Inflammatory macrophage treated with lipopolysaccharide for 1 hour (primary cell): ENCODE measurements at regions not wholly inside any gene's neighbourhood (a gene's known extent, or its start where the extent isn't known, plus 50 kb on each side); places are given as distances from the start of the nearest gene placed in this dataset.
"Not testable (repeated sequence)": the region's sequence is repeated elsewhere in the genome, so short reads cannot be mapped to it uniquely, and the experiment has no call there.

ENCODE experiments used
- DNase-seq, 2 donors: peaks; one replicate each; pipeline ENCODE4 v3.0.0-alpha.2; 2020 to 2022

DNA sequence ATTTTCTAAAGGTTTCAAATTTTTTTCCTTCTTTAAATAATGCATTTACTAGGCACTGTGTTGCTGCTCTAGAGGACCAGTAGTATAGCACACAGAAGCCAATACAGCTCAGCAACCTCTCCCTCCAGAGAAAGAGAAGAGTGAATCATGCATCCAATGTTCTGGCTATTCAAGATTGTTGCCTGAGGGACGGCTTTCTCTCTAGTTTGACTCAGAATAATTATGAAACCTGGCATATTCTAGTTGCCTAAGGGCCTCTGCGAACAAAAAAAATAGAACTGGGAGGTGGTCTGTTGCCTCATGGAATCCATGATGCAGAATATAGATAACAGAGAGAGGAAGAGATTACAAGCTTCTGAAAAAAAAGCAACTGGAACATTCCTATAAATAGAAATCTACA lies 1233.3 kb upstream of the PABPC4L start:
- no peak for DNase-seq

DNA sequence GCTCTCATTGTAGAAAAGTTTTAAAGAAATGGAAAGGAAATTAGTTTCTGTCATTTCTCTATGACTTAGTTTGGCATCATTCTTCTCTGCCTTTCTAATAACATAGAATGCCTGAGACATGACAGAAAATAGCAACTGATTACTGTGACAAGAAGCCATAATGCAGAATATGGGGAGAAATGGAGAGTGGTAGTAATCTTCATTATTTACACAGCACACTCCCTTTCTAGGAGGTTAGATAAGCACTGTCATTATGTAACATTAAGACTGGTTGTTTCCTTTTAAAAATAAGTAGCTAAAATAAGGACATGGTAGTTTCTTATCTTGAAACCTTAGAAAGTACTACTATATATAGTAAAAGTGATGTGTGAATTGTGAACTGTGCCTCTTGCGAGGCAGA lies 1227.9 kb upstream of the PABPC4L start:
- DNase-seq = no peak

DNA sequence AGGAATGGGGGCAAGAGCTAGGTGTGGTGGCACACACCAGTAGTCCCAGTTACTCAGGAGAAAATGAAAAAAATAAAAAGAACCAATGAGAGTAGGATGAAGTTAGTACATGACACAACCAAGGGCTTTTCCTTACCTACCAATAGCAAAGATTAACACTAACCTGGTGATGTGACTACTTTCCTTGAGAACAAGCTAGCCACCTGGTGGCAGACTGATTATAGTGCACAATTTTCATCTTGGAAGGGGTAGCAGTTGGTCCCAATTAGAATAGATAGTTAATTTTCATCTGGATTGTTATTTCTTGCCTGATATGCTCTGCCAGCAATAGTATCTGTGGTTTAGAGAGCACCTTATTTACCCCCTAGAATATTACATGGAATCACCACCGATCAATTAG lies 1216.8 kb upstream of the PABPC4L start:
- no peak for DNase-seq

DNA sequence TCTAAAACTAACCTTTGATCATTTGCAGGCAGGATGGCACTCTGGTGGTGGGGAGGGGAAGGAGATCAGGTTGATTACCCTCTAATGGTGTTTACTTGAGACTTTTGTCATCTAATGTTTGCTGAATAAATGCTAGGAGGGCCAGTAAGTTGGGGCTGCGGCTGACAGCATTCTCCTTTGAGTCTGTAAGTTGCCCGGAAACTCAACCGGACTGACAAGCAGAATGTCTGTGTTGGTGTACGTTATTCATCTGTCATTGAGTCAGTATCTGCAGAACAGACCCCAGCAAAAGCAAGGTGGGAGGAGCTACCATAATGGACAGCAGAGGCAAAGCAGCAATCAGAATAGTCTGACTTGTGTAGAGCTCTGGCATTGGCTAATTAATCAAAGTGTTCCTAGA lies 1210.6 kb upstream of the PABPC4L start:
- no peak for DNase-seq

DNA sequence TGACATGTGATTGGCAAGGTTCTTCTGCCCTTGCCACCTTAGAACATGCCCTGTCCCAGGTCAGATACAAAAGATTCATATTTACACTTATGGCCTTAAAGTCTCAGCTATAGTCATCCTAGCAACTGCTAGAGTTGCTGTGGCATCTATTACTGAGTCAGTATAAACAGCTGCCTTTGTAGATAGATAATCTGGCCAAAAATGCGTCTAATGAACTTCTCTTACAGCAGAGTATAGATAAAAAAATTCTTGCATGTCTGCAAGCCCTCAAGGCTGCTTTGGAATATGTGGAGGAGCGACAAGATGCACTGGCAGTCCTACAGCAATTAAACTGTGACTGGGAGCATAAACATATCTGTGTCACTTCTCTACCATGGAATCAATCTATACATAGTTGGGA lies 1209.7 kb upstream of the PABPC4L start:
- DNase-seq = no peak

DNA sequence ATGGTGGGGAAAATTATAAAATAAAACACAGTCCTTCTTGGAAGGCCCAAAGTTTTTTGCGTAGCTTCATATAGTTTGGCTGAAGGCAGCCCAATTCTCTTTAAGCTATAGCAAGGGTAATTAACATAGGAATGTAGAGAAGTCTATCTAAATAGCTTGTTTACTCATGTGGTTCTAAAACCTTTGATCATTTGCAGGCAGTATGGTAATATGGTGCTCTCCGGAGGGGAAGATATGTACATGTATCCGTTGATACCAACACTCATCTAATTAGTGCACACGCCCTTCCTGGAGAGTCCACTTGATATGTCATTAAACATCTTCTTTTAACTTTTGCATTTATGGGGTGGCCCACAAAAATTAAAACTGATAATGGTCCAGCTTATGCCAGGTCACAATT lies 1207.7 kb upstream of the PABPC4L start:
- not testable (repeated sequence) for DNase-seq

DNA sequence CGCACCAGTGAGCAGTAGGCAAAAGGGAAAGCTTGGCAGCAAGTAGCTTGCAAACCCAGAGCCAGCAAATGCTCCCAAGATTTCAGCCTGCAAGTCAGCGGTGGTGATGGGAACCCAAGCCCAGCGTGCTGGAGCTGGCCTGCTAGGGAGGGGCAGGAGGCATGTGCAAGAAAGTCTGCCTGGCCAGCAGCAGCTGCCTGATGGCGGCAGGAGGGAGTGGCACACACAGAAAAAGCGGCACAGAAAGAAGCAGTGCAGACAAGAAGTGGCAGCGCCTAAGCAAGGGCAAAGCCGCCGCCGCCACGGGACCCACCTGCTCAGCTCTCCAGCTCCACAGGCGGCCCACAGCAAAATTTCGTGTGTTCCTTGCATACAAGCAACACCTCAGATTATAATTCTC lies 1206.5 kb upstream of the PABPC4L start:
- DNase-seq = no peak

DNA sequence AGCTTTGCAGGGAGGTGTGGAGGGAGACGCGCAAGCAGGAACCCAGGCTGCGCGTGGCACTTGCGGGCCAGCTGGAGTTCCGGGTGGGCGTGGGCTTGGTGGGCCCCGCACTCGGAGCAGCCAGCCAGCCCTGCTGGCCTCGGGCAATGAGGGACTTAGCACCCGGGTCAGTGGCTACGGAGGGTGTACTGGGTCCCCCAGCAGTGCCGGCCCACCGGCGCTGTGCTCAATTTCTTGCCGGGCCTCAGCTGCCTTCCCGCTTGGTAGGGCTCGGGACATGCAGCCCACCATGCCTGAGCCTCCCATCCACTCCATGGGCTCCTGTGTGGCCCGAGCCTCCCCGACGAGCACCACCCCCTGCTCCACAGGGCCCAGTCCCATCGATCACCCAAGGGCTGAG lies 1205.0 kb upstream of the PABPC4L start:
- not testable (repeated sequence) for DNase-seq

DNA sequence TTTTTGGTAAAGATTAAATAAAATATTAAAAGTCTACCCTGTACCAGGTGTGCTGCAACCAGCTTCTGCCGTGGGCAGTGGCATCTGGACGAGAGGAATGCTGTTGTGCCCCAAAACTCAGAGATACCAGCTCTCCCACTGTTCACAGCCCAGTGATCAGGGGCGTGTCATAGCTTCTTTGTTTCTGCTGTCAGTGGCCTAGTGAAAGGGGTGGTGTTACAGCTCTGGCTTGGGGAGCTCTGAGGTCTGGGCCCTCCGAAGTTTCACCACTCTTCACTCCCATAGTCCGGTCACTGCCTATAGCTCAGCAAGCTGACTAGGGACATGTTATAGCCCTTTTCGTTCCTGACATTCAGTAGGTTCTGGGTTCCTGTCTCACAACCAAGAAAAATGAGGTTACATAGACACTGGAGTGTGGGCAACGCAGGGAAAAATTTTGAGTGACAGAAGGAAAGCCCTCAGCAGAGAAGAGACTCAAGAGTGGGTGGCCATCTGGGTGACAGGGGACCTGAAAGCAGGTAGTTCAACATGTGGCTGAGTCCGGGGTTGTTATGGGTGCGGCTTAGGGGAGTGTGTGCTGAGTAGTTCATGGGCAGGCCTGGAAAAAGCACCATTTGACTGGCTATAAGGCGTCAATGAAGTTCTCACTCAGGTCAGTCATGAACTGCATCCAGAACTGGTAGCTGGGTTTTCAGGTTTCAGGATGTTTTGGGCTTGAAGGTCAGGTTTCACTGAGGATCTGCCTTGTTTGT lies 1184.4 kb upstream of the PABPC4L start:
- no peak for DNase-seq

DNA sequence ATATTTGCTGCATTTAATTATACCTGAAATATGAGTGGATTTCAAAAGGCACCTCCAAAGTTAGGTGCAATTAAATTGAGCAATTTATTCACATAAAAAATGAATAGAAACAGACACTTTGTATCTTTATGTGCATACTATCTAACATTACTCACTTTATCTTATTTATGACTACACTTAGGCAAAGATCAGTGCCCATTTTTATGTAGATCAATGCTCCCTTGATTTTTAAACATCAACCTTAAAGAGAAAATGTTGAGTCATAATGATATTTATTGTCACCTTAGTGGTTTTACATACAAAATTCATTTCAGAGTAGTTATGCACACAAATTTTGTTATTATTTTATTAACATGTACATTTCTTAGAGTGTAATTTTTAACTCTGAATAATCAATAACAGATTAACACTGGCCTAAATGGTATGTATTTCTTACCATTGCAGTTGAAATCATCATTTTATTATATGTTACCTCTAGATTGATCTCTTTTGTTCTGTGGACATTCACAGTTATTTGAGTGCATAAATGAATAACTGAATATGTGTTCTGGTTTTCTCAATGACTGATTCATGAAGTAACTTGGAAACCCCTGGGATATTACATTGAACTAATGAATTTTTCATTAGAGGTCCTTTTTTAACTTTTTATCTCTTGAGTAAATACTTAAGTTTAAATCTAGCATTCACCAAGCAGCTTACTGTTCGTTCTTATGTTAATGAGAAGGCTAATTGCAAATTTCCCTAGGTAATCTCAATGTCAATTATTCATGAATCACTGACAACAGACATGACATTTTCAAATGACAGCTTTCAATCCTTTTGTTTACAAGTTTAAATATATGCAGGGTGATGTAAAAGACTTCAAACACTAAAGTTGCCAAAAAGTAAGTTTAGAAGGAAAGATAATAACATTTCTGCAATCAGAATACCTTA lies 1182.0 kb upstream of the PABPC4L start:
- no peak for DNase-seq

DNA sequence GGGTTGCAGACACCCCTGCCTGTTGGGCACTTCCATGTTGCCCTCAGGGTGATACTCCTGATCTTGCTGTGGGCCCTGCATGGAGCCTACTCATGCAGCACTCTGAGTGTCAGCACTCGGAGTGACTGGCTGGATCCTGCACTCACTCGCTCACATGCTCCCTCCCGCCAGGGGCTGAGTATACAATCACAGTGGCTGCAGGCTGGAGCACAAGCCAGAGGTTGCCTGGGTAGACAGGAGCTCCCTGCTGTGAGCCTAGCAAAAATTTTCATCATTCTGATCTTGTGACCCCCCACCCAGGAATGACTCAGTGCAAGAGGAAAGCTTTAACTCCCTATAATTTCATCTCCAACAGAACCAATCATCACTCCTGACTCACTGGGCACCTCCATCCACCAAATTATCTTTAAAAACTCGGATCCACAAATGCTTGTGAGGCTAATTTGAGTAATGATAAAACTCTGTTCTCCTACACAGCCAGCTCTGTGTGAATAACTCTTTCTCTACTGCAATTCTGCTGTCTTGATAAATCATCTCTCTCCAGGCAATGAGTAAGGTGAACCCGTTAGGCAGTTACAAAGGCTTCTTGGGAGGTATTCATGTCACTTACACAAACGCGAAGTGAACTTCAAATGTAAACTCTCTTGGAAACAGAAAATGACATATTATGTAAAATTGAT lies 1180.8 kb upstream of the PABPC4L start:
- DNase-seq = no peak

DNA sequence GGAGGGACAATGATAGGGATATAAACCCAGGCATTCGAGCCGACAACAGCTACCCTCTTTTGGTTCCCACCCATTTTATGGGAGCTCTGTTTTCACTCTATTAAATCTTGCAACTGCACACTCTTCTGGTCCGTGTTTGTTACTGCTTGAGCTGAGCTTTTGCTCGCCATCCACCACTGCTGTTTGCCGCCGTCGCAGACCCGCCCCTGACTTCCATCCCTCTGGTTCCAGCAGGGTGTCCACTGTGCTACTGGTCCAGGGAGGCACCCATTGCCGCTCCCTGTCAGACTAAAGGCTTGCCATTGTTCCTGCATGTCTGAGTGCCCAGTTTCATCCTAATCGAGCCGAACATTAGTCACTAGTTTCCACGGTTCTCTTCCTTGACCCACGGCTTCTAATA lies 1170.5 kb upstream of the PABPC4L start:
- DNase-seq = no peak

DNA sequence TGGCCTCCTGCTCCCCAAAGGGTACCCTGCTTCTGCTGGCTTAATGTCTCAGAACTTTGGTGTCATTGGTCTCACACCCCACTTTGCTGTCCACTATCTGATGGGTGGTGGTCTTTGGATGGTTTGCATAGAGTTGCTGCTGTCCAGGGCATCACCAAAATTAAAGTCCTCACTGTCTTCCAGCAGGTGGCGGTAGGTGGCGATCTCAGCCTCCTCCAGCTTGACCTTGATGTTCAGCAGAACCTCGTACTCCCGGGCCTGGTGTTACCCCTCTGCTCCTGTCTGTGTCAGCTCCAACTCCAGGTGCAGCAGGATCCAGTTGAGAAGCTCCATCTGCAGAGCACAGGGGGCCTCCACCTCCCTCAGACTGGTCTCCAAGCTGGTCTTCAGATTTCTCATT lies 1169.5 kb upstream of the PABPC4L start:
- DNase-seq = peak in 1 of 2 donors; percentile 5

DNA sequence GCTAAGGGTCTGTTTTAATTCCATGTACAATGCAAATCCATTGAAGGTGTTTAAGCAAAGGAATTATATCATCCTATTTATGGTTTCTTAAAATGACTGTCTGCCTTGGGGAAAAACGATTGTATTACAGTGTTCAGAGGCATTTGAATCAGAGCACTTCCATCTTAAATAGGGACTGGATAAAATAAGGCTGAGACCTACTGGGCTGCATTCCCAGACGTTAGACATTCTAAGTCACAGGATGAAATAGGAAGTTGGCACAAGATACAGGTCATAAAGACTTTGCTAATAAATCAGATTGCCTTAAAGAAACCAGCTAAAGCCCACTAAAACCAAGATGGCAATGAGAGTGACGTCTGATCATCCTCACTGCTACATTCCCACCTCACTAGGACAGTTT lies 1167.2 kb upstream of the PABPC4L start:
- no peak for DNase-seq

DNA sequence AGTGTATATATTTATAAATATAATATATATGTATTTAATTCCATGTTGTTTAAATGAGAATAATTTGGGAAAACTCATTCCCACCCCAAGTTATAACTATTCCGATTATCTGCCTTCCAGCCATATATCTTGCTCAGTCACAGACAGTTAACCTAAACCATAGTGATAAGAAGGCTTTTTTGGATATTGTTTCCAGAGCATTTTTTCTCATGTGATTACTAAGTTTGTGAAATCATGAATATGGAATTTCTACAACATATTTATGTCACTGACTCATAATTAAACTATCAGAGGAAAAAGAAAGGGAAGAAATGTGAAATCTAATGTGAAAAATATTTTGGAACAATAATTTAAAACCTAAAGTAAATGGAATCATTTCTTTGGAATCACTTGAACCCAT lies 1163.5 kb upstream of the PABPC4L start:
- DNase-seq = no peak

DNA sequence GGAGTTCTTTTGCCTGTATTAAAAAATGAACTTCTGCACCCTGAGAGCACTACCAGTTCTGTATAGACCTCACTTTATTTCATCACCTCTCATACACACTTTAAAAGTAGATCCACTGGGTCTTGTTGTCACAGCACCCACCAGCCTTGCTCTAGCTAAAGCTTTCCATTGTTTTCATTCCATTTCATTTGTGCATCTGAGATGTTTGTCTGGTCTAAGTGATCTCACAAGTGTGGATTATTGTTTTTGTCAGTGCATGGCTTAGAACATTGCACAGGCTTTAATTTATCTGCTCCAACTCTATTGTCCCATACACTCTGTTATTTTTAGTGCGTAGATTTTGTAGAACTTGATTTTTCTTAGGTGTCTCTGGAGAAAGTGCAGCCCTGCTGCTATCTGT lies 1157.5 kb upstream of the PABPC4L start:
- no peak for DNase-seq

DNA sequence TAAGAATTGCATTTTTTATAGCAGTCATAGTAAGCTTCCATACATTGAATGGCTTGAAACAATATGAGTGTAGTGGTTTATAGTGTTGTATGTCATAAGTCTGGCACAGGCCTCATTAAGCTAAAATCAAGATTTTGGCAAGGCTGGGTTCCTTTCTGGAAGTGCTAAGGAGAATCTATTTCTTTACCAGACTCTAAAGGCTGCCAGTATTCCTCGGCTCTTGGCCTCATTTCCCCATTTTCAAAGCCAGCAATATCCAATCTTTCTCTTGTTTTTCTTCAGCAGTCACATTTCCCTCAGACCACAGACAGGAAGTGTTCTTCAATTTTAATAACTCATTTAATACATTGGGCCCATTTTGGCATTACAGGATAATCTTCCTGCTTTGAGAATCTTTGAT lies 1155.5 kb upstream of the PABPC4L start:
- no peak for DNase-seq

DNA sequence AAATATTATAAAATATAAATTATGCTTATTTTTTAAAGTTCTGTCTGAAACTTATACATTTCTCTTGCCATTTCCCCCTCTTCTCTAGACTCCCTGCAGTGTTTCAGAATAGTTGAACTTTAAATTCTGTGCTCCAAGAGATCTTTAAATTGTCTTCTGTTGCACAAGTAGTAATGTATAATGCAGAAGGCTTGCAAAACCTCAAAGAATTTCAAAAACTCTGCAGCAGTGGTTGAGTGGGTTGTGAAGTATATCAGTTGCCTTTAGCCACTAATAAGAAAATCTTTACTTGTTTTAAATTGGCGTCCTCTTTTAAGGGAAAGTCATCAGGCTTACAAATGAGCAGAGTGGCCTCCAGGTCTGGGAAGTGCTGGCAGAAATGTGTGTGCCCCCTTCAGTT lies 1153.3 kb upstream of the PABPC4L start:
- no peak for DNase-seq

DNA sequence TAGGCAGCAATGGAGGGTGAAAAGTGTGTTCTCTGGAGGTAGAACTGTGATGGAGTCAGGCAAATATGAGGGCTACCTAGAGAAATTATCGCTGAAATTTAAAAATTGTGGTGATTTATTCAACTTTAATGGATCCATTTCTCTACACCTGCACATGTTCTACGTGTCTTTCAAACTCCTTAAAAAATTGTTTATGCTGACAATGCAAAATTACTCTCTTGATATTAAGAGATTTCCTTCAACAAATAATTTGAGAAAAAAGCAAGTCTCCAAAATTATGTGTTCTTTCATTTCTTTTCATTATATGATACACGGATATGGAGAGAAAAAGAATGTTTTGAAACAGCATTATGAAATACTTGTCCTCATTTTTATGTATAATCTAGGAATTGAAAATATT lies 1151.4 kb upstream of the PABPC4L start:
- no peak for DNase-seq

DNA sequence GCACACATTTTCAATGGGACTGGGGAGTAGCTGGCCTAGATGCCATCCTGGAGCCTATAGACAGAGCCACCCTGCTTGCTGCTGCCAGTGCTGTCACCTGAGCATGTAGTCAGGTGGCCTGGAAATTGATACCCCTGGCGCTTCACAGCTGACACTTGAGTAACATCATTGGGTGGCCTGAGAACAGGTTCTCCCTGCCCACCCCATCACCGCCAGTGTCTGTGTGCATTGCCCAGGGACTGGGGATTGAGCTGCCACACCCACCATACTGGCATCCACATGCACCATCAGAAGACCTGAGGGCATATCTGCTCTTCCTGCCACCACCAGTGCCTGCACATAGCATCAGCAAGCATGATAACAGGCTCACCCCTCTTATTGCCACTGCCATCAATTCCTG lies 1142.9 kb upstream of the PABPC4L start:
- DNase-seq = no peak

DNA sequence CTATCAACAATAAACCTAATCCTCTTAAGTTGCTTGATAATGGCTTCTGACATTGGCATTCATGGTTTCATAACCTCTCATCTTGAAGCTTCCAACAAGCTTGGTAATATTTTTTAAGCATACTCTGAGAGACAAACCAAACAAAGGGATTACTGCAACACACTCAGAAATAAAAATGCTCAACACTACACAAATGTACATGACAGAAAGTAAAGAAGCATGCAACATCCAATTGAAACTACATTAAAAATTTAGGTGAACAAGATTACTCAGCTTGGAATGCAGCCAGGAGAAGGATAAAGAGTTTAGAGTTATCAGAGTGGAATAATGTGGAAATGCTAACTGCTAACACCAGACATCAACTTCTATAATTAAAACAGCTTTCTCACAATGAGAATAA lies 1136.6 kb upstream of the PABPC4L start:
- DNase-seq = no peak

DNA sequence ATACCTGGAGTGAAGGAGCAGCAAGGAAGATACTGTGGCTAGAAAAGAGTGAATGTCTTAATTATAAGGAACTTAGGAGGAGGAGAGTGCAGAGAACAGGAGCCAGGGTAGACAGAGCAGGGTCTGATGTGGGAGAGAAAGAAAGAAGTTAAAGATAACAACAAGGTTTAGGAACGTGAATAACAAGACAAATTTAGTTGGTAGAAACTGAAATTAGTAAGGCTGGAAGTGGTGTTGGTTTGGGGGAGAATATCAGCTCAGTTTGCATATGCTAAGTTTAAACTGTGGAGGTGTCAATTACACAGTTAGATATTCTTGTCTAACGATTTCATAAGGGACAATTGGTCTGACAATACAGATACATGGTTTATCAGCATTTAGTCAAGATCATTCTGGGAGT lies 1123.7 kb upstream of the PABPC4L start:
- no peak for DNase-seq

DNA sequence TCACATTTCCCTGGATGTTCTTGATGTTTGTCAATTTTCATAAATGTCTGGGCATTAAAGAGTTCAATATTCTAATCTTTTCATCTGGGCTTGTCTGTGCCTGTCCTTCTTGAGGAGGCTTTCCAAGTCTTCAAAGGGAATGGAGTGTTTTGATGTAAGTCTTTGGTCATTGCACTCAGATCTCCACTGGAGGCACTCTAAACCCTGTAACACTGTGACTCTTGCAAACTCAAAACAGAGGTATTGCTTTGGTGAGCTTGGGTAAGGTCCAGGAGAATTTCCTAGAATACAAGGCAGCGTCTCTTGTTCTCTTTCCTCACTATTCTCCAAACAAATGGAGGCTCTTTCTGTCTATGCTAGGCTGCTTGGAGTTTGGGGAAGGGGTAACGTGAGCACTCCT lies 1118.1 kb upstream of the PABPC4L start:
- no peak for DNase-seq

DNA sequence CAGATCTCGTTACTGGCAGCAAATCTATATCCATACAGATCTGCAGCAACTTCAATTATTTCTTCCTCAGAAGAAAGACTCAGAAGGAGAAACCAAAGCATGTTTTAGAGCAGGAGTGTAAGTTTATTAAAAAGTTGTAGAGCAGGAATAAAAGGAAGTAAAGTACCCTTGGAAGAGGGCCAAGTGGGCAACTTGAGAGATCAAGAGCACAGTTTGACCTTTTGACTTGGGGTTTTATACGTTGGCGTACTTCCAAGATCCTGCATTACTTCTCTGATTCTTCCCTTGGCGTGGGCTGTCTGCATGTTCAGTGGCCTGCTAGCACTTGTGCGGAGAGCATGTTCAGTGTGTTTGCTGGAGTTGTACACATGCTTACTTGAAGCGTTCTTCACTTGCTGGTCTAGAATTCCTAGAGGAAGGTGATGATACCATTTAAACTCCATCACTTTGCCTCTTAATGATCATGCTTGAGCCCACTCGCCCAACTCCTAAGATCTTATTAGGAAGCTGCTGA lies 1114.7 kb upstream of the PABPC4L start:
- no peak for DNase-seq
